ENCODE measurements at regions not wholly inside any gene's neighbourhood (a gene's known extent, or its start where the extent isn't known, plus 50 kb on each side); places are given as distances from the start of the nearest gene placed in this dataset.
"Not testable (repeated sequence)": the region's sequence is repeated elsewhere in the genome, so short reads cannot be mapped to it uniquely, and the experiment has no call there.

DNA sequence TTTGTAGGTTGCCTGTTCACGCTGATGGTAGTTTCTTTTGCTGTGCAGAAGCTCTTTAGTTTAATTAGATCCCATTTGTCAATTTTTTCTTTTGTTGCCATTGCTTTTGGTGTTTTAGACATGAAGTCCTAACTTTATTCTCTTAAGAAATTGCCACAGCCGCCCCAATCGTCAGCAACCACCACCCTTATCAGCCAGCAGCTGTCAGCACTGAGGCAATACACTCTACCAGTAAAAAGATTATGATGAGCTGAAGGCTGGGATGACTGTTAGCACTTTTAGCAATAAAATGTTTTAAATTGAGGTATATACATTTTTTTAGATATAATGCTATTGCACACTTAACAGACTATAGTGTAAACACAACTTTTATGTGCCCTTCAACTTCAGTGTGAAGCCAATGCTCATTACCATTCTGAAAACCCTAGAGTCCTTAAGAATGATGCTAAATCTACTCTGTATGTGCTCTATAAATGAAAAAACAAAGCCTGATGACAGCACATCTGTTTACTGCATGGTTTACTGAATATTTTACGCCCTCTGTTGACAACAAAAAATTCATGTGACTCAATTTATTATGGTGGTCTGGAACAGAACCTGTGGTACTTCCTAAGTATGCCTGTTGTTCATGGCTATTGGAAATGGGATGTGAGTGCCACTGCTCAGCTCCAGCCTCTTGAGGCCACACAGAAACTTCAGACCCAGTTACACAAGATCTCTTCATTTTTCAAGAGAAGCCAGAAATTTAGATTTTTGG, 197.4 kb downstream of the DUSP6 start:
- DNase-seq, result no peak

DNA sequence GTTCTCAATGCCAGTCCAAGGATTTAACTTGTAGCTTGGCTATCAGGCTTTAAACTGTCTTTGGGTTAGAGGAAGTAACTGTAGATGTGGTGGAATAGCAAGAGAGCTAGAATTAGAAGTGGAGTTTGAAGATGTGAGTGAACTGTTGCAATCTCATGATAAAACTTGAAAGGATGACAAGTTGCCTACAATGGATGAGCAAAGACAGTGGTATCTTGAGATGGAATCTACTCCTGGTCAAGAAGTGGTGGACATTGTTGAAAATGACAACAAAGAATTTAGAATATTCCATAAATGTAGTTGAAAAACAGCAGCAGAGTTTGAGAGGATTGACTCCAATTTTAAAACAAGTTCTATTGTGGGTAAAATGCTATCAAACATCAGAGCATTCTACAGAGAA, 199.0 kb downstream of the DUSP6 start:
- no peak for DNase-seq

DNA sequence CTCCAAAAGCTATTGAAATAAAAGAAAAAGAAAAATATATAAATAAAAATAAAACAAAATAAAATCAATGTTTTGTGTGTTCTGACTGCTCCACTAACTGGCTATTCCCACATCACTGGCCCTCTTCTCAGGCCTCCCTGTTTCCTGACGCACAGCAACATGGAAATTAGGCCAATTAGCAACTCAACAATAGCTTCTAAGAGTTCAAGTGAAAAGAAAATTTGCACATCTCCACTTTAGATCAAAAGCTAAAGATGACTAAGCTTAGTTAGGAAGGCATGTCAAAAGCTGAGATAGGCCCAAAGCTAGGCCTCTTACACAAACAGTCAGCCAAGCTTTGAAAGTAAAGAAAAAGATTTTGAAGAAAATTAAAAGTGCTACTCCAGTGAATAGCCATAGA, 200.8 kb downstream of the DUSP6 start:
- DNase-seq, result no peak

DNA sequence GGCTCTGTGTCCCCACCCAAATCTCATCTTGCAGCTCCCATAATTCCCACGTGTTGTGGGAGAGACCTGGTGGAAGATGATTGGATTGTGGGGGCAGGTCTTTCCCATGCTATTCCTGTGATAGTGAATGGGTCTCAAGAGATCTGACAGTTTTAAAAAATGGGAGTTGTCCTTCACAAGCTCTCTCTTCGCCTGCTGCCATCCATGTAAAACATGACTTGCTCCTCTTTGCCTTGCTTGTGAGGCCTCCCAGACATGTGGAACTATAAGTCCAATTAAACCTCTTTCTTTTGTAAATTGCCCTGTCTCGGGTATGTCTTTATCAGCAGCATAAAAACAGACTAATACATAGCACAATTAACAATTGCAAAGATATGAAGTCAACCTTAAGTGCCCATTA, 201.5 kb downstream of the DUSP6 start:
- DNase-seq, result not testable (repeated sequence)

DNA sequence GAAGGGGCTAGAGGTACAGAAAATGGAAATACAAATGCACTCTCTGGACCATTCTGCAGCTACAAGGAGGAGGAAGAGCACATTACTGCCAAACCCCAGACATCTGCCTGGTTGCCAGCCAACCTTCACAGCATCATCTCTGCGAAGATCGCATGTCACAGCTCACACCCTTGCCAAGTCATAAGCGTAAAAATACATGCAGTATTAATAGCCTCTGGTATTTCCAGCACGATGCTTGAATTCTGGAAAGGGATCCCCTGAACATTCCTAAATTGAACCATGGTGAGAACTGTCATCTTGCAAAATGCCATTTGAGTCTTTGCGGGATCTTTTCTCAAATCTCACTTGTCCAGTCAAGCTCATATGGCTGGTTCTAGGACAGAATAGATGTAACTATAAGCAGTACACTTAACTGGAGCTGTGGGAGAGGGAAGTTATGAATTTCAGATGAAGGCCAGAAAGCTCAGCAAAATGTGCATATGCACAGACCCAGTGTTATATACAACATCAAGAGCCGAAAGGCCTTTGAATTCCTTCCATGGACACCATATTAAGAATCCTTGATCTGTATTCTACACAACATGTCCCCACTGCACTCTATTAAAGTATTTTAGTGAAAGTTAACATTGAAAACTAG, 211.6 kb downstream of the DUSP6 start:
- peak; percentile 83 for DNase-seq

DNA sequence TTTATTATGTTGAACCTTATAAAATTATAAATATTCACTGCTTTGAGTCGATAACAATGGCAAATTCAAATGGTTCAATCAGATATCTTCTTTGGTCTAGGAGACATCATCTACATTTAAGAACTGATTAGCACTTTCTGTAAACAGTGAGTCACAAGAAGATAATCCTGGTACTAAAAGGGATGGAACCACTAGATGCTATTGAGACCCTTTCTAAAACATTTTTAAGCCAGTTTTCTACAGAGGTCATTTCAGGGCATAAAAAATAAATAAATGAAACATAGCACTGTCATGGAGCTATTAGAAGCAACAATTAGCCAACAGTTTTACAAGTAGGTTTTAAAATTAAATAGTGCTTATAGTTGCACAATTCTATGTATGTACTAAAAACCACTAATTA, 212.2 kb downstream of the DUSP6 start:
- DNase-seq, result no peak

DNA sequence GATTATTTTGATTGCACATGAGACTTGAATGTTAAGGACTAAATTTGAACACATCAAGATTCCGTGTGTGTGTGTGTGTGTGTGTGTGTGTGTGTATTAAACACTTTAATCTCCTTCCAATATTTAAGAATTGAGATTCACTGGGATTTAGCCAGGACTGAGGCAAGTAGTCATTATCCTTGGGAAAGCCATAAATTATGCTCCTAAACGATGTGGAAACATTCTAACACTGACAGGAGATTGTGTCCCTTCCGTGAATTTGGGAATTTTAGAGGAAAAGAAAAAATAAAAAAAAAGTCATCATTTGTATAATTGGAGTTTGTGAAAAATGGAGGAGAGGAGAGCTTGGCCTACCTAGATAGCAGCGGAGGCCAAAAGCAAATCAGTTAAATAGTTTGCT, 212.9 kb downstream of the DUSP6 start:
- DNase-seq, result no peak

DNA sequence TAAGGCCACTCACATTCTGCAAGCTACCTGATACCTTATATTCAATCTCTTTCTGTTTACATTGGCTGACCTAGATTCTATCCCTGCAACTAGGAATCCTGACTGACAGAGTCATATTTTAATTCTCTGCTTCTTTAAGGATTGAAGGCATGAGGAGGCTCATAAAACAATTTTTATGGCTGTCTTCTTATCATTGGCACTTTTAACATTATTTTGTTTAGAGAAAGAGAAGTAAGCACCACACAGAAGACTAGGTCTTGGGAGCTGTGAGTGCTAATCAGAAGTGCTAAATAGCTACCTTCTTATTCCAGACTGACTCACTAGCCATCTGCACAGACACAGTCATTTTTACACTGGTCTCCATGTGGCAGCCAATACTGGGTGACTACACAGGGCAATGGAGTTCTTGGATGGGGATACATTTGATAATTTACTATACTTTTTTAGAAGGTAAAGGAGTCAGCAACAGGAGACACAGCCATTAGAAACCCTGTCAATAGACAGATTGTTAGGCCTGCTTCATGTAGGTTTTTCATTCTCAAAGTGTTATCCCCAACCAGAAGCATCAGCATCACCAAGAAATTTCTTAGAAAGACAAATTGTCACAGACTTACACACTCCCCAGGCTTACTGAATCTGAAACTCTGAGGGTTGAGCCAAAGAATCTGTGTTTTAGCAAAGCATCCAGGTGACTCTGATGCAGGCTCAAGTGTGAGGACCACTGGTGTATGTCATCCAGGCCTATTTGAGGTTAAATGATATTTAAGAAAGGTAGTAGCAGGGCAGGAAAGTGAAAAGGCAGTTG, 214.1 kb downstream of the DUSP6 start:
- DNase-seq, result no peak

DNA sequence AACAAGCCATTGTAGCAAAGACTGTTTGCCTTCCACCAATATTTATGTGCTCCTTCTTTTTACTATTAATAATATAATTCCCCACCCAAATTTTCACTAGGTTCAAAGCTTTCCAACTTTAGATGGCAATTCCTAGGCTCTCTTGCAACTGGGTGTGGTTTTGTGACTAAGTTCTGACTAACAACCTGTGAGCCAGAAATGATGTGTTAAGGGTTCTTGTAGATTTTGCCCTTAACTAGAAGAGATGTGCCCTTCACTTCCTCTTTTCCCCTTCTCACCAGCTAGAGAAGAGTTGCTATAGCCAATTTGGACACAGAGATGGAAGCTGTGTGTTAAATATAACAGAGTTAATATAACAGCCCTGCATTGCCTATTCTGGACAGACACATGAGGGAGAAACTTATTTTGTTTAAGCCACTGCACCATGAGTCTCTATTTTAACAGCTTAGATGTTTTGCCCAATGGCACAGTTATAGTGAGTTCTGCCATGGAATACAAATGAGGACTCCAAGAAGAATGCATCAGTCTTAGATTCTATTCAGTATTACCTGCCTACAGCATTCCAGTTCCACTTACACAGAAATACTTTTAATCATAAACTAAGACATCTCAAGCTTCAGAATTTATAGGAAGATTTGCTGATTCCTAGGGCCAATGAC, 216.2 kb downstream of the DUSP6 start:
- DNase-seq, result no peak

DNA sequence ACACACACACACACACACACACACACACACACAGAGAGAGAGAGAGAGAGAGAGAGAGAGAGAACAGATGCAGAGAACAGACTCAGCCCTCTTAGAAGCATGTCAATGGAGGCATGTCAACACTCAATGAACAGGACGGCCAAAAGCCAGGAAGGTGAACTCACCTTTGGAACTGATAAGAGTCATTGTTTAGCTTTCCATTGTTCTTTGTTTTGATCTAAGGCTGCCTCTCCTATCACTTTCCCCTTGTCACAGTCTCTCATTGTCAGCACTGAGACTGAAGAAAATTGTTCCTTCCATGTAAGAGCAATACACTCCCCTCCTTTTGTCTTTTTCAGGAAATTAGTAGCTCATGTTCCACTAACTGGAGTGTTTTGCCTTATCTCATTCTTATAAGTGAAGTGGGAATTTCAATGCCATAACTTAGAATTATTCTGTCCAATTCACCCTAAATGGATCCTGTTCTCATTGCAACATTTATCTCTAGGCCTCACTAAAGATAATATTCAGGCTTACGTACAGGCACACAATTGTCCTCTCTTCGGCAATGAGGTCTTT, 218.0 kb downstream of the DUSP6 start:
- no peak for DNase-seq

DNA sequence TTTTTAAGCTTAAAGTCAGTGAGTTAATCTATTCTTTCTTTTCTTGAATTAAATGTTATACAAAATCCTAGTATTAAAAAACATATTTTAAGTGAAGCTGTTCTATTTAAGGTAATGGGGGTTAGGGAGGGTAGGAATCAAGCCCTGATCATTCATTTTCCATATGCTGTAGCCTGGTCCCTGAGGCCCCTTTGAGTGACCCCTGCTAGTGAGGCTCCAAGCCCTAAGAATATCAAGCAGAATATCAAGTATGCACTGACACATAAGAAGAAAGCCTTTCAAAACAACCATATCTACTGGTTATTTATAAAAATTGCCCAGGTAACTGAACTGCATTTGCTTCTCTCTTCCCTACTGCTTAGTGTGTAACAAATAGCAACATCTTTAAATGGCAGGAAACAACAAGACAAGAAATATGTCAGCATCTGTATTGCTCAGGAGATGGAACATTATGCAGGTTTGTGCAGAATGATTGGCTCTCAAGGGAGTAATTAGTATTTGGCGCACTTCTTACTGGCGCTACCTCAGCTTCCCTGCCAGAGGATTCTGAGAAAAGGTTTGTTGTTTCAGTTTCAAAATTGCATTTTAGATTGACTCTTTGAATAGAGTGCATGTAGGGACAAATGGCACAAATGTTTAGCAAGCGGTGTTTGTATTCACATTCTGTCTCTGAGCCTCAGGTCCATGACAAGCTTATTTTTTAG, 223.0 kb downstream of the DUSP6 start:
- DNase-seq, result no peak

DNA sequence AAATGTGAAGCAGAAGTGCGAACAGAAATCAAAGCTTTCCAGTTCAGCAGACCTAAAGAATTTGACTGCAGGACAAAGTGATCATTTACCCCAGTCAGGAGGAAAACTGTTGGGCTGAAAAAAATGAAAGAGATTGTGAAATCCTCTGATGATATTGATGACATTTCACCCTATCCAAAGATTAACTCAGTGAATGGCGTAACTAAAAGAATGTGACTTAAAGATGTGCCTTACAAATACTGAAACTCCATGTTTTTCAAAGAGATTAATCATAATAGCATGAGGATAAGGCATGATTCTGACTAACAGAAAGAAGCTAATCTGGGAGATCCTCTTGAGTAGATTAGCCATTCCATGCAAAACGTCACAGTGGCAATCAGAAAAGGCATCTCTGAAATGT, 225.6 kb downstream of the DUSP6 start:
- DNase-seq, result no peak

DNA sequence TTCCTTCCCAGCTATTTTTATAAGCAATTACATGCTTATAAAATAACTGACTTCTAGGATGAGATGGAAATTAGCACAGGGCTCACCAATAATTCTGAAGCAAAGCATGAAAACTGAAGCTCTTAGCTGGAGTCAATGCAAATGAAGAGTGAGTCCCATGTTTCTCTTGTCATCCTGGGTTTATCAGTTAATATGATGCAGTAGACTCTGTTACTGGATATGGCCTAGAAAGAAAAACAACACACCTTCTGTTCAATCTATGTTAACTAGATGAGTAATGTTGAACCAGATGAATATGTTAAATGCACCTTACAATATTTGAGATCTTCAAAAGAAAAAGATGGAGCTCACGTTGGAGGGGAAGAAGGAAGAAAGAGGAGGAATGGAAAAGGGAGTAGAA, 229.4 kb downstream of the DUSP6 start:
- no peak for DNase-seq

DNA sequence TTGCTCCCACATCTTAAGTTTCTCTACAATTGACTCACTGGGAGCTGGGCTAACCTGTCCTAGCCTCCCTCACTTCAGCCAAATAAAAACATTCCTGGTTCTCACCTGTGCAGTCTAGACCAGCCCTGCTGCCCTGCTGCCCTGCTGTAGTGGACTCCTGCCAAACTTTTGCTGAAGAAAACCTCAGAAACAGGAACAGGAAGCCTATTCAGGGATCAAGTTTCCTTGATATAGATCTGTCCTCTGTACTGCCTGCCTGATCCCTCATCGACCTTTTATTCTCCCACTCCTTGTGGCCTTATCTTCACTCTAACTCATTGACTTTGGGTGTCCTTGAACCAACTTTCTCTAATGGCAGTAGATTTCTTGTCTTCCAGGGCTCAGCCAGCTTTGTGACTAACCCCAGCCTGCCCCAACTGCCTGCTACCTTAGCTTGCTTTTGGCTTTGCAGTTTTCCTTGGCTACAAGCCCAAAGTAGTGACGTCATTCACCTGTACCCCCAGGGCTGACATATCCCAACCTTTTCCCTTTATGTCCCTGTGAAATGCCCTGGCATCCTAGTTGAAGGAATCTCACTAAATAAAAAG, 234.8 kb downstream of the DUSP6 start:
- no peak for DNase-seq

DNA sequence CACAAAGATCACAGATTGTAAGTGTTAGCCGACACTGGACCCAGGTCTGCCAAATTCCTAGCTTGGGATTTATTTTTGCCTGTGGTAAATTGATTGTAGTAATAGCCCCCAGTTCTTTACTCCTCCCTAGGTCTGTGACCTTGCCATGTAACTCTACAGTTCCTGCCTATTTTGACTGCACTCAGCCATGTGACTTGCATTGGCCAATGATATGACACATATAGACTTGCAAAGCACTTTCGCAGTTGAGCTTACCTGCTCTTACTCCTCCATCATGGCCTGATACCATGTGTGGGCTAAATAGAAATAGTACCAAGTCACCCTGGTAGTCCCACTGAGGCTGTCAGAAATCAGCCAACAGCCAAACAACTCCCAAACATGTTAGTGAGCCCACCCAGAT, 240.3 kb downstream of the DUSP6 start:
- DNase-seq, result no peak

DNA sequence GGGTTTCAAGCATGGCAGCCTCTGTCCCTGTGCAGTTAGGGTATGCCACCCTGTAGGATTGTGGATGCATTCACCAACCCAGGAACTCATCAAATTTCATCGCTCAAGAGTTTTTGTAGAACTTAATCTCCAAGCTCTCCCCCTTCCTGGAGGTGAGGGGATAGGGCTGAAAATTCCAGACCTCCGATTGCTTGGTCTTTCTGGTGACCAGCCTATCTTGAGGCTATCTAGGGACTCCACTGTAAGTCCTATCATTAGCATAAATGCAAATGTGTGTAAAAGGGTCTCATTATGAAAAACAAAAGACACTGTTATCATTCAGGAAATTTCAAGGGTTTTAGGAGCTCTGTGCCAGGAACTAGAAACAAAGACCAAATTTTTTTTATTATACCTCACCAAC, 244.0 kb downstream of the DUSP6 start:
- DNase-seq, result no peak

DNA sequence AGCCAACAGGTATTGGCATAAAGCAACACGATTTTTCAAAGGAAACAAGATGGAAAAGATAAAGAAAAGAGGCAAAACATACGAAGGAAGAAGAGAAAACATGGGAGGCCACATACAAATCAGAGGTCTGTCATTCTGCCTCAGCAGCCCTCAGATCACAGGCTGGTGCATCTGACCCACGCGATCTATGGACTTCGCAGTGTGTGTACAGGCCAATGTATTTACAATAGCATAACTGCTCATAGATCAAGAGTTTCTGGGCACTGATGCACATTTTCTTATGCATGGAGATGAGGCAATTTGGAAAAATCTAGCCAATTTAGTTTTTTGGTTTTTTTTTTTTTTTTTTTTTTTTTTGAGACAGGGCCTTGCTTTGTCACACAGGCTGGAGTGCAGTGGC, 245.4 kb downstream of the DUSP6 start:
- DNase-seq, result no peak

DNA sequence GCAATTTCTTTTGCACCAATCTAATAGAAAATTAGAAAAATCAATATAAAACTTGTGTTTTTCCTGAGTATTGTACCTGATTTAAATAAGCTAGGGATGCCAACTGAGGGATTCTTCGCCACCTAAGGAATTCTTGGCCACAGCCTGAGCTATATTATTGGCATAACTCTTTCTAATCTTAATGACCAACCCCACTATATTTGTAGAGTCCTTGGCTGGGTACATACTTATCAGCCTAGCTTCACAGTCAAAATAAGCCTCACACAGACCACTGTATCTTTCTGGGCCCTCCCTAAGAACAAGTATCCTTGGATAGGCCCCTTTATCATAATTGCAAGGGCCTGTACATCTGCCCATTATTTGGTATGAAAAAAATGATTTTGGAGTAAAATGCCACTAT, 247.1 kb downstream of the DUSP6 start:
- DNase-seq, result no peak

DNA sequence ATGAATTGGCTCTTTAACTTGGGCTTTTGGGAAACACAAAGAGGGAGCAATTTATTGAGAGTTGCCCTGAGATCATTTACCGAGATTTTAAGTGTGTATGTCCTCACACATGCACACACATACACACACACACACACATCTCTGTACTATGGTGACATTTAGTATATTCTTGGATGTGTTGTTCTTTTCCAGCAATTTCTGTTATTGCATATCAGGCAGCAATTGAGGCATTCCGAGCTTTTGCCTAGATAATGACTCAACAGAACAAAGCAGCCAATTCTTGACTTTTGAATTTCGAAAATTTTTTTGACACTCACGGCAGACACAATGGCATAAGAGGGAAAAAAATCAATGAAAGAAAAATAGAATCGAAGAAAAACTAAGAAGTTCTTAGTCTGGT, 248.5 kb downstream of the DUSP6 start:
- DNase-seq, result no peak

DNA sequence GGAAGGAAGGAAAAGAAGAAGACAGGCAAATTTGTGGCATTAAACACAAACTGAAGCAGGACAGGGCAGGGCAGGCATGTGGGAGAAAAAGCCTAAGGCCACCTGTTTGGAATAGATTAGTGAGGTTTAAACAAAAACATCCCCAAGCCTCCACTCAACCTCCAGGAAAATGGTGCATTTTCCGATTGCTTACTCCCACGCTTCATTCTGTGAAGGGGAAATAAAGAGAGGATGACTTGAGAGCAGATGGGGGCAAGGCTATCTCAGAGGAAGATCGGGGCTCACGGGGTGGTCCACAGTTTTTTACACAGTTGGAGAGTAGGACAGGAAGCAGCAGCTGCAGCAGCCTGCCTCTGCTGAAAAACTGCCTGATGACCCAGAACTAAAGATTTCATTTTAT, 250.9 kb downstream of the DUSP6 start:
- DNase-seq, result no peak

DNA sequence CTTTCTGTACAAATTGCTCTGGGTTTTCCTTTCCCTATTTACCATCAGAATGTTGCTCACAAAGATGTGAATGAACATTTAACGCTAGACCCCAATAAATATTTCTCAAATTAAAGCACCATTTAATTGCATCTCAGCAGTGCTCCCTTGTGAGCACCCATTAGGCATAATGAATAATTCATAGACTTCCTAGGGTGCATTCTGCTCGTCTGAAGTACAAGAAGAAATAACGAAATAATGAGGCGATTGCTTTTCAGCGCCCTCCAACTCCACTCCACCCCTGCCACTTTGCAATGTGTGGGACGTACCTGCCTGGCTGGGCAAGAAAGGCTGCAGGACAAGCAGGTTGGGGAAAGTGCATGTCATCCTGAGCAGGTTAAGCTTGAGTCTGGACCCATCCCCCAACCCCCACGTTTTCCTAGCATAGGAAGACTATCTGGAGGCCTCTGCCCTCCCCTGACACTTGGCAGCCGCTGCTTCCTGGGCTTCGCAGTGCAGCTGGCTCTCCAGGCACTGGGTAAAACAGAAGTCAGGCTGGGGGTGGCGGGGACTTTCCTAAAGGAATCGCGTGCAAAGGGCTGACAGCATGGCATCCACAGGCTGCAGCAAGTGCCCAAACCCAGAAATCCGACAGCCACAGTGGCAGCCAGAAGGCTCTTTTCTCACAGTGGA, 253.7 kb downstream of the DUSP6 start:
- peak; percentile 70 for DNase-seq

DNA sequence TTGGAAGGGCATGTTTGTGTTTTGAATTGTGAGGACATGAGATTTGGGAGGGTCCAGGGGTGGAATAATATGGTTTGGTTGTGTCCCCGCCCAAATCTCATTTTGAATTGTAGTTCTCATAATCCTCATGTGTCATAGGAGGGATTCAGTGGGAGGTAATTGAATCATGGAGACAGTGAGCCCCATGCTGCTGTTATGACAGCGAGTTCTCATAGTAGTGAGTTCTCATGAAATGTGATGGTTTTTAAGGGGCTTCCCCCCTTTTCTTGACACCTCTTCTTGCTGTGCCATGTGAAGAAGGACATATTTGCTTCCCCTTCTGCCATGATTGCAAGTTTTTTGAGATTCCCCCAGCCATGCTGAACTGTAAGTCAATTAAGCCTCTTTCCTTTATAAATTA, 260.0 kb downstream of the DUSP6 start:
- no peak for DNase-seq

Data from femur (tissue), 1 donor.